ENCODE measurements at regions not wholly inside any gene's neighbourhood (a gene's known extent, or its start where the extent isn't known, plus 50 kb on each side); places are given as distances from the start of the nearest gene placed in this dataset.

GRCh38 chr3:81871358-81872155 lies 110.1 kb upstream of the GBE1 start:
- TF ChIP-seq YY1 (IDR thresholded peaks at IDR 0.05; ENCODE audit: low read depth) (no peak), RAD21 (IDR thresholded peaks at IDR 0.05; ENCODE audit: low read depth) (peak; percentile 37)

GRCh38 chr3:81869382-81869781 lies 107.9 kb upstream of the GBE1 start:
- TF ChIP-seq ZBTB7A (IDR thresholded peaks at IDR 0.05; ENCODE audit: low read depth): no peak
- no peak for TF ChIP-seq CEBPB (IDR thresholded peaks at IDR 0.05)
- no peak for TF ChIP-seq TEAD4 (IDR thresholded peaks at IDR 0.05)
- TF ChIP-seq, protein P1, sequence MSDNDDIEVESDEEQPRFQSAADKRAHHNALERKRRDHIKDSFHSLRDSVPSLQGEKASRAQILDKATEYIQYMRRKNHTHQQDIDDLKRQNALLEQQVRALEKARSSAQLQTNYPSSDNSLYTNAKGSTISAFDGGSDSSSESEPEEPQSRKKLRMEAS (IDR thresholded peaks at IDR 0.05): no peak
- no peak for TF ChIP-seq FOXM1 (IDR thresholded peaks at IDR 0.05; ENCODE audit: borderline replicate concordance, low read depth)
- TF ChIP-seq CREB1 (IDR thresholded peaks at IDR 0.05; ENCODE audit: low read depth): no peak
- no peak for TF ChIP-seq EP300 (IDR thresholded peaks at IDR 0.05; ENCODE audit: borderline replicate concordance)
- no peak for TF ChIP-seq YY1 (IDR thresholded peaks at IDR 0.05; ENCODE audit: low read depth)
- no peak for TF ChIP-seq NFIC (IDR thresholded peaks at IDR 0.05)
- no peak for TF ChIP-seq RAD21 (IDR thresholded peaks at IDR 0.05; ENCODE audit: low read depth)
- no peak for TF ChIP-seq EGR1 (IDR thresholded peaks at IDR 0.05)
- TF ChIP-seq, protein P2, sequence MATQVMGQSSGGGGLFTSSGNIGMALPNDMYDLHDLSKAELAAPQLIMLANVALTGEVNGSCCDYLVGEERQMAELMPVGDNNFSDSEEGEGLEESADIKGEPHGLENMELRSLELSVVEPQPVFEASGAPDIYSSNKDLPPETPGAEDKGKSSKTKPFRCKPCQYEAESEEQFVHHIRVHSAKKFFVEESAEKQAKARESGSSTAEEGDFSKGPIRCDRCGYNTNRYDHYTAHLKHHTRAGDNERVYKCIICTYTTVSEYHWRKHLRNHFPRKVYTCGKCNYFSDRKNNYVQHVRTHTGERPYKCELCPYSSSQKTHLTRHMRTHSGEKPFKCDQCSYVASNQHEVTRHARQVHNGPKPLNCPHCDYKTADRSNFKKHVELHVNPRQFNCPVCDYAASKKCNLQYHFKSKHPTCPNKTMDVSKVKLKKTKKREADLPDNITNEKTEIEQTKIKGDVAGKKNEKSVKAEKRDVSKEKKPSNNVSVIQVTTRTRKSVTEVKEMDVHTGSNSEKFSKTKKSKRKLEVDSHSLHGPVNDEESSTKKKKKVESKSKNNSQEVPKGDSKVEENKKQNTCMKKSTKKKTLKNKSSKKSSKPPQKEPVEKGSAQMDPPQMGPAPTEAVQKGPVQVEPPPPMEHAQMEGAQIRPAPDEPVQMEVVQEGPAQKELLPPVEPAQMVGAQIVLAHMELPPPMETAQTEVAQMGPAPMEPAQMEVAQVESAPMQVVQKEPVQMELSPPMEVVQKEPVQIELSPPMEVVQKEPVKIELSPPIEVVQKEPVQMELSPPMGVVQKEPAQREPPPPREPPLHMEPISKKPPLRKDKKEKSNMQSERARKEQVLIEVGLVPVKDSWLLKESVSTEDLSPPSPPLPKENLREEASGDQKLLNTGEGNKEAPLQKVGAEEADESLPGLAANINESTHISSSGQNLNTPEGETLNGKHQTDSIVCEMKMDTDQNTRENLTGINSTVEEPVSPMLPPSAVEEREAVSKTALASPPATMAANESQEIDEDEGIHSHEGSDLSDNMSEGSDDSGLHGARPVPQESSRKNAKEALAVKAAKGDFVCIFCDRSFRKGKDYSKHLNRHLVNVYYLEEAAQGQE (IDR thresholded peaks at IDR 0.05; ENCODE audit: low read depth): no peak
- TF ChIP-seq USF1 (IDR thresholded peaks at IDR 0.05): no peak
- no peak for TF ChIP-seq TCF12 (IDR thresholded peaks at IDR 0.05; ENCODE audit: low read depth)
- no peak for TF ChIP-seq TAF1 (IDR thresholded peaks at IDR 0.05; ENCODE audit: low read depth)

DNA sequence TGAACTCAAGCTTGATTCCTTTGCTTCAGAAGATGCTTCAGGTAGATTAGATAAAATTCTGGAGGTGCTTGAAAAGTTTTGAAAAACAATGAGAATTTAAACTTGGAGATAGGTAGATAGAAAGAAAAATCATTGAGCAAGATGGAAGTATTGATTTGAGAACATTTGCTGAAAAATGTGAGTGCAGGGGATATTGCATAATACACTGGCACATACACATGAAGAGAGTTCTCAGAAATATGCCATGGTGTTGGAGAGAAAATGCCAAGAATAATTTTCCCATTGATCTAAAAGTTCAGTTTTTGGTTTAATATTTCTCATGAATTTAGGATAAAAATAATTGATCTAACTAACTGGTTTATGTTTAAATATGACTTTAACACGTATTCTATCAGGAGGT lies 107.2 kb upstream of the GBE1 start:
- TF ChIP-seq CREB1 (IDR thresholded peaks at IDR 0.05; ENCODE audit: low read depth) (no peak), NFIC (IDR thresholded peaks at IDR 0.05) (no peak), CEBPB (IDR thresholded peaks at IDR 0.05) (0 out of 2 replicates have a peak, but pooled peaks have one; percentile 14), EGR1 (IDR thresholded peaks at IDR 0.05) (no peak)

DNA sequence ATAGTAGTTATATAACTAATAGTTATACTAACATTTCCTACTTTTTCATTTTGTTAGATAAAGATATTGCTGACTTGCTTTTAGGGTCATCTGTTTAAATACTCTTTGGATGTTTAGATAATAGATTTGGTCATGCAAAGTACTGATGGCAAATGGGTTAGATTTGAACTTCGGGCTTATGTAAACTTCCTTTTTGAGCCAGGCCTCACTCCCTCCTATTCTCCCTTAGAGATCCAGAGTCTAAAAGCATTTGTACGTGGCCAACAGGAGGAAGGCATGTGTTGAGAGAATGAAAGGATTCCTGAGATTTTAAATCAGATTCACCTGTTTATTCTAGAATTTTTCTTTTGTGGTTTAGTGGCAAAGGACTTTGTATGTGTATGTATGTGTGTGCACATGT lies 106.4 kb upstream of the GBE1 start:
- TF ChIP-seq EP300 (IDR thresholded peaks at IDR 0.05; ENCODE audit: borderline replicate concordance) (no peak), TEAD4 (IDR thresholded peaks at IDR 0.05) (no peak), USF1 (IDR thresholded peaks at IDR 0.05) (no peak), FOXM1 (IDR thresholded peaks at IDR 0.05; ENCODE audit: borderline replicate concordance, low read depth) (no peak), CREB1 (IDR thresholded peaks at IDR 0.05; ENCODE audit: low read depth) (no peak), RAD21 (IDR thresholded peaks at IDR 0.05; ENCODE audit: low read depth) (no peak), TAF1 (IDR thresholded peaks at IDR 0.05; ENCODE audit: low read depth) (no peak), ZBTB7A (IDR thresholded peaks at IDR 0.05; ENCODE audit: low read depth) (no peak), TCF12 (IDR thresholded peaks at IDR 0.05; ENCODE audit: low read depth) (no peak), CEBPB (IDR thresholded peaks at IDR 0.05) (no peak), NFIC (IDR thresholded peaks at IDR 0.05) (no peak), YY1 (IDR thresholded peaks at IDR 0.05; ENCODE audit: low read depth) (no peak), EGR1 (IDR thresholded peaks at IDR 0.05) (no peak)
- TF ChIP-seq, protein P2 (IDR thresholded peaks at IDR 0.05; ENCODE audit: low read depth): no peak
- TF ChIP-seq, protein P1 (IDR thresholded peaks at IDR 0.05): no peak

GRCh38 chr3:81864272-81864671 lies 102.8 kb upstream of the GBE1 start:
- TF ChIP-seq TAF1 (IDR thresholded peaks at IDR 0.05; ENCODE audit: low read depth) (no peak), ZBTB7A (IDR thresholded peaks at IDR 0.05; ENCODE audit: low read depth) (no peak), EGR1 (IDR thresholded peaks at IDR 0.05) (no peak), CEBPB (IDR thresholded peaks at IDR 0.05) (no peak), NFIC (IDR thresholded peaks at IDR 0.05) (no peak), CREB1 (IDR thresholded peaks at IDR 0.05; ENCODE audit: low read depth) (no peak), FOXM1 (IDR thresholded peaks at IDR 0.05; ENCODE audit: borderline replicate concordance, low read depth) (no peak), TEAD4 (IDR thresholded peaks at IDR 0.05) (no peak), EP300 (IDR thresholded peaks at IDR 0.05; ENCODE audit: borderline replicate concordance) (no peak), YY1 (IDR thresholded peaks at IDR 0.05; ENCODE audit: low read depth) (no peak), USF1 (IDR thresholded peaks at IDR 0.05) (no peak), TCF12 (IDR thresholded peaks at IDR 0.05; ENCODE audit: low read depth) (no peak), RAD21 (IDR thresholded peaks at IDR 0.05; ENCODE audit: low read depth) (no peak)
- TF ChIP-seq, protein P1 (IDR thresholded peaks at IDR 0.05): no peak
- TF ChIP-seq, protein P2 (IDR thresholded peaks at IDR 0.05; ENCODE audit: low read depth): no peak
